GM12892 (cell line): ENCODE measurements at regions not wholly inside any gene's neighbourhood (a gene's known extent, or its start where the extent isn't known, plus 50 kb on each side); places are given as distances from the start of the nearest gene placed in this dataset.

Experiments
- POLR2A ChIP-seq: IDR thresholded peaks from 2 replicates; pipeline ENCODE4 v1.6.1; 2011; ENCODE audit warnings: low read depth, low read length, control low read depth
- POLR2AphosphoS5 ChIP-seq: IDR thresholded peaks from 2 replicates; pipeline ENCODE4 v1.6.1; 2011; ENCODE audit warnings: low read depth, low read length, control low read depth
- TAF1 ChIP-seq: IDR thresholded peaks from 2 replicates; pipeline ENCODE4 v1.6.1; 2011; ENCODE audit warnings: low read depth, mild to moderate bottlenecking, control low read depth, low read length, borderline replicate concordance

GRCh38 chr2:219727771-219728429 lies 100.5 kb downstream of the SLC4A3 start:
- TF ChIP-seq POLR2A (no peak), POLR2AphosphoS5 (no peak), TAF1 (no peak)
